ENCODE measurements at regions not wholly inside any gene's neighbourhood (a gene's known extent, or its start where the extent isn't known, plus 50 kb on each side); places are given as distances from the start of the nearest gene placed in this dataset.

- TF ChIP-seq CTCF (conservative IDR thresholded peaks at IDR 0.05; ENCODE audit: low read depth in 2 of 2) = no peak
- TF ChIP-seq POLR2AphosphoS5 (IDR thresholded peaks at IDR 0.05; ENCODE audit: low read depth) = no peak
- TF ChIP-seq CREB1 (CRISPR knock-in tag; IDR thresholded peaks at IDR 0.05; ENCODE audit: low read depth) = no peak
- TF ChIP-seq EZH2 (IDR thresholded peaks at IDR 0.05; ENCODE audit: low read depth, unreplicated experiment) = no peak
- TF ChIP-seq ZNF114 (CRISPR knock-in tag; IDR thresholded peaks at IDR 0.05) = no peak
- no peak for TF ChIP-seq REST (IDR thresholded peaks at IDR 0.05; ENCODE audit: unreplicated experiment)
- TF ChIP-seq ETS1 (IDR thresholded peaks at IDR 0.05) = no peak
- TF ChIP-seq ZNF331 (CRISPR knock-in tag; IDR thresholded peaks at IDR 0.05; ENCODE audit: low read depth) = no peak
- no peak for TF ChIP-seq STAT1 (IDR thresholded peaks at IDR 0.05; ENCODE audit: unreplicated experiment)
- TF ChIP-seq EZH2phosphoT487 (IDR thresholded peaks at IDR 0.05; ENCODE audit: unreplicated experiment) = no peak
- no peak for TF ChIP-seq JUNB (IDR thresholded peaks at IDR 0.05; ENCODE audit: unreplicated experiment)
- TF ChIP-seq NANOG (IDR thresholded peaks at IDR 0.05; ENCODE audit: borderline replicate concordance) = no peak
- TF ChIP-seq ZNF462 (CRISPR knock-in tag; IDR thresholded peaks at IDR 0.05) = no peak
These were observed 362.0 kb downstream of the CENPW start for GRCh38 chr6:126701676-126702560.
